ENCODE measurements at regions not wholly inside any gene's neighbourhood (a gene's known extent, or its start where the extent isn't known, plus 50 kb on each side); places are given as distances from the start of the nearest gene placed in this dataset.

DNA sequence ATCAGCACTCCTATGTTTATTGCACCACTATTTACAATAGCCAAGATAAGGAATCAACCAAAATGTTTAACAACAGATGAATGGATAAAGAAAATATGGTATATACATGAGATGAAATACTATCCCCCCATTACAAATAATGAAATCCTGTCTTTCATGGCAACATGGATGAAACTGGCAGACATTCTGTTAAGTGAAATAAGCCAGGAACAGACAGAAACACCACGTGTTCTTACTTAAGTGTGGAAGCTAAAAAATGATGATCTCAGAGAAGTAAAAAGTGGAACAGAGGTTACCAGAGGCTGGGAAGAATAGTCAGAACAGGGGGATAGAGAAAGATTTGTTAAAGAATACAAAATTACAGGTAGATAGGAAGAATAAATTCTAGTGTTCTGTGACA lies 113.7 kb upstream of the MDM1 start:
- in situ Hi-C loops (cut with MboI; ENCODE audit: low sequenced_read_pairs, unreplicated experiment) = no loop called here
- TF ChIP-seq, protein P1, sequence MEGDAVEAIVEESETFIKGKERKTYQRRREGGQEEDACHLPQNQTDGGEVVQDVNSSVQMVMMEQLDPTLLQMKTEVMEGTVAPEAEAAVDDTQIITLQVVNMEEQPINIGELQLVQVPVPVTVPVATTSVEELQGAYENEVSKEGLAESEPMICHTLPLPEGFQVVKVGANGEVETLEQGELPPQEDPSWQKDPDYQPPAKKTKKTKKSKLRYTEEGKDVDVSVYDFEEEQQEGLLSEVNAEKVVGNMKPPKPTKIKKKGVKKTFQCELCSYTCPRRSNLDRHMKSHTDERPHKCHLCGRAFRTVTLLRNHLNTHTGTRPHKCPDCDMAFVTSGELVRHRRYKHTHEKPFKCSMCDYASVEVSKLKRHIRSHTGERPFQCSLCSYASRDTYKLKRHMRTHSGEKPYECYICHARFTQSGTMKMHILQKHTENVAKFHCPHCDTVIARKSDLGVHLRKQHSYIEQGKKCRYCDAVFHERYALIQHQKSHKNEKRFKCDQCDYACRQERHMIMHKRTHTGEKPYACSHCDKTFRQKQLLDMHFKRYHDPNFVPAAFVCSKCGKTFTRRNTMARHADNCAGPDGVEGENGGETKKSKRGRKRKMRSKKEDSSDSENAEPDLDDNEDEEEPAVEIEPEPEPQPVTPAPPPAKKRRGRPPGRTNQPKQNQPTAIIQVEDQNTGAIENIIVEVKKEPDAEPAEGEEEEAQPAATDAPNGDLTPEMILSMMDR (IDR thresholded peaks at IDR 0.05; ENCODE audit: borderline replicate concordance, control extremely low read depth, extremely low read depth, insufficient read depth, missing control alignments) = no peak
- DNase-seq (ENCODE audit: low spot score) = no peak

DNA sequence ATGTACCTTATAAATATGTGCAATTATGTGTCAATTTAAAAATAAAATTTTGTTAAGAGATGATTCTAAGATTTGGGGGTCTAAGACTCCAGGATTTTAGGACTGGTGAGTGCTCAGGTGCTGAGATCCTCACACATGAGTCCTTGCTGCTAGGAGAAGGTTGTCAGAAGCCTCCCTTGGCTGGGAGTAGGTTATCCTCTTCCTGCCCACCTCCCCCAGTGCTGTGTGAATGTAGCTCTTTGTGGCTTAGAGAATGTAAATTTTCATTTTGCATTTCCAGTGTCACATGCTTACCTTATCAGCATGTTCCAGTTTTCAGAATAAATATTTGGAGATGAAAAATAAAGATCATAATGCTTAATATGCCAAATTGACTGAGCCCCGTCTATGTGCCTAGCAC lies 114.2 kb upstream of the MDM1 start:
- in situ Hi-C loops (cut with MboI; ENCODE audit: low sequenced_read_pairs, unreplicated experiment) = no loop called here
- TF ChIP-seq, protein P1 (IDR thresholded peaks at IDR 0.05; ENCODE audit: borderline replicate concordance, control extremely low read depth, extremely low read depth, insufficient read depth, missing control alignments) = no peak
- DNase-seq (ENCODE audit: low spot score) = no peak

DNA sequence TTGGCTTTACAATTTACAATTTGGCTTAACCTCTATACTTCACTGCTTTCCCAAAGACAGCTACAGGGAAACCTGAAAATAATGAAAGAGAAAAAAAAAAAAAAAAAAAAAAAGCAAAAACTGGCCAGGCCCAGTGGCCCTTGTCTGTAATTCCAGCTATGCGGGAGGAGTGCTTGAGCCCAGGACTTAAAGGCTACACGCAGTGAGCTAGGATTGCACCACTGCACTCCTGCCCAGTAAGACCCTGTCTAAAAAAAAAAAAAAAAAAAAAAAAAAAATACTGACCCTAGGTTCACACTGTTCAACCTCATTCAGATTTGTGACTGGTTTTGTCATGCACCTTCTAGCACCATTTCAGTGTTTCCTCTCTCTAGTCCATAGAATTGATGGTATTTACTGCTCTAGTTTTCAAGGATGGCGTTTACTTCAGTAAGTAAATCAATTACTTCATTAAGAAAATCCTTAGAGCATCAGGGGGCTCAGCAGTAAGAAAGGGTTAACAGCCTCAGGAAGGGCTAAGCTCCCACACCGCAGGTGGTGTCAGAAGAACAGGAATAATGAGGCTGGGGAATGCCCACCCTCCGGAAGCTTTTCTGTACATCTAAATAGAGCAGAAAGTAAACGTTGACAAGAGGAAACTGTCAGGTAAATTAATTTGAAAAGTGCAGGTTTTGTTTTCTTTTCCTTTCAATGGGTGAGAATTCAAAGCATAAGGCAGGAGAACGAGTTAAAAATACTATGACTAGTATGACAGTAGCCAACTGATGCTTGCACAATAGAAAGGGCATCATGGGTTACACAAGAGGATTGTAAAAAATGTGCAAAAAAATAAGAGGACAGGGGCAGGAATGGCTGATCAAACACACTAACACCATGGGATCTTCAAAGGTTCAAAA lies 115.0 kb upstream of the MDM1 start:
- no peak for DNase-seq (ENCODE audit: low spot score)
- TF ChIP-seq, protein P1 (IDR thresholded peaks at IDR 0.05; ENCODE audit: borderline replicate concordance, control extremely low read depth, extremely low read depth, insufficient read depth, missing control alignments) = no peak

DNA sequence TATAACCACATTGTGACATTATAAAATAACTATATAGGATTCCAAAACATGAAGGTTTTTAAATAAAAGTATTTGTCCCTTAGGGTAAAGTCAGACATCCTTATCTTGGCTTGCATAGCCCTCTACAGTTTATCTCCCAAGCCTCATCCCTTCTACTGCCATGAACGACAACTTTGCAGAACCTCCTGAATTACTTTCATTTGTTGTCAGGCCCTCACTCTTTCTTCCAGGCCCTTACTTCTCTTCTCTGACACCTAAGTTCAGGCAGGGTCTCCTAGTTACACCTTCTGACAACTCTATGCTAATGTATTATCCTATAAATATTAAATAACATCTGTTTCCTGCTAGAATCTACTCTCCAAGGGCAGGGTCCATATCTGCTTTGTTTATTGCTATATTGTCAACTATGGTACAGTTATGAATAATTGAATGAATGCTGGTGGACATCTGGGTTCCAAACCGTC lies 115.7 kb upstream of the MDM1 start:
- in situ Hi-C loops (cut with MboI; ENCODE audit: low sequenced_read_pairs, unreplicated experiment) = no loop called here
- TF ChIP-seq, protein P1 (IDR thresholded peaks at IDR 0.05; ENCODE audit: borderline replicate concordance, control extremely low read depth, extremely low read depth, insufficient read depth, missing control alignments) = no peak
- DNase-seq (ENCODE audit: low spot score) = no peak

More for the DNA sequence above, 115.0 kb upstream of the MDM1 start:
- in situ Hi-C loops (cut with MboI; ENCODE audit: low sequenced_read_pairs, unreplicated experiment) = no loop called here

DNA sequence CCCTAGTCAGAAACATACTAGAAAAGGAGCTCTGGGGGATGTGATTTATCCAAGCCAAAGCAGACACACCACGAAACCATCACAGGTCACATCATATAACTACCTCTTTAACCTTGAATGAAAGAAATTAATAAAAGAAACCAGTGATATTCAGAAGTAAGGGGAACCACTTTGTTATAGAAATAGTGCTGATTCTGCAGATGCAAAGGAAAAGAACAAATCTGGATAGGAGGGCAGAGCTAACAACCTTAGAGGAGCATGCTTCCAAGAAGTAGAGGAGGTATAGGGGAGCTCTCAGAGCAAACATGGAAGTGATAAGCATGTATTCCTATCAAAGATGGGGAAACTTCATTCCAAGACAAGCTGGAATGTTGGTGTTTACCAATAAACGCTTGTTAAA lies 117.0 kb upstream of the MDM1 start:
- no peak for DNase-seq (ENCODE audit: low spot score)
- in situ Hi-C loops (cut with MboI; ENCODE audit: low sequenced_read_pairs, unreplicated experiment) = no loop called here
- TF ChIP-seq, protein P1 (IDR thresholded peaks at IDR 0.05; ENCODE audit: borderline replicate concordance, control extremely low read depth, extremely low read depth, insufficient read depth, missing control alignments) = no peak

DNA sequence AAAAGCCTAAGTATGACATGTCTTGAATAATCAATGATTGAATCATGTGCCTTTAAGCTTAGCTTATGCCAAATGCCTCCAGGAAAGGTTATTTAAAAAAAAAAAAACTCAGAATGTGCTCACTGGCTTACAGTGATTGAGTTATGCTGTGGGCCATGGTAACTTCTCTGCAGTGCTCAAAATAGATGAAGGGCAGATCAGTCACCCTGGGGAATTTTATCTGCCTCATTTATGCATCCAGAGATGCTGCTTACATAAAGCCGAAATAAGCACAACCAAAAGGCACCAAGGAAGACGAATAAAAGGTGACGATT lies 118.7 kb upstream of the MDM1 start:
- no peak for DNase-seq (ENCODE audit: low spot score)
- in situ Hi-C loops (cut with MboI; ENCODE audit: low sequenced_read_pairs, unreplicated experiment) = no loop called here
- TF ChIP-seq, protein P1 (IDR thresholded peaks at IDR 0.05; ENCODE audit: borderline replicate concordance, control extremely low read depth, extremely low read depth, insufficient read depth, missing control alignments) = no peak

All from GM13976 (cell line).